HPDE6-E6E7 (cell line): ENCODE measurements at regions not wholly inside any gene's neighbourhood (a gene's known extent, or its start where the extent isn't known, plus 50 kb on each side); places are given as distances from the start of the nearest gene placed in this dataset.

Experiments used
- DNase-seq: peaks from one replicate; pipeline ENCODE4 v3.0.0; 2011; ENCODE audit warnings: missing footprints; ENCODE audit errors: extremely low spot score

- DNase-seq, result no peak
Measured at GRCh38 chr9:16197578-16198370, 644.9 kb downstream of the CCDC171 start.

GRCh38 chr9:16198996-16199395 is 646.2 kb downstream of the CCDC171 start:
- DNase-seq, result no peak

DNA sequence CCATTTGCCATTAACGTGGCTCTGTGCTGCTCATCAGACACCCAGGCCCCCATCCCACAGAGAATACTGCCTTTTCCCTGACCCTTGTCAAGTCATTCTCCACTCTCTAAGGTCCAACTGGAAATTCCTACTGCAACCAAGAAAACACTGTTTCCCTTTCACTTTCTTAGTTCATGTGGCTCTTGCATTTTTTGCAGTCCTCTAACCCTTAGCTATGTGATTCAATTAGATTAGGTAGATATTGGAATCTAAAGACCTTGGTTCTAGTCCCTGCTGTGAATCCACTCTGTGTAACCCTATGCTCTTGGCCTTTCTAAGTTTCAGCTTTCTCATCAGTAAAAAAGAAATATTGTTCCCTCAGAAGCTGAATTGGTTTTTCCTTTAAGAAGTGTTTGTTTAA is 649.4 kb downstream of the CCDC171 start:
- no peak for DNase-seq

DNA sequence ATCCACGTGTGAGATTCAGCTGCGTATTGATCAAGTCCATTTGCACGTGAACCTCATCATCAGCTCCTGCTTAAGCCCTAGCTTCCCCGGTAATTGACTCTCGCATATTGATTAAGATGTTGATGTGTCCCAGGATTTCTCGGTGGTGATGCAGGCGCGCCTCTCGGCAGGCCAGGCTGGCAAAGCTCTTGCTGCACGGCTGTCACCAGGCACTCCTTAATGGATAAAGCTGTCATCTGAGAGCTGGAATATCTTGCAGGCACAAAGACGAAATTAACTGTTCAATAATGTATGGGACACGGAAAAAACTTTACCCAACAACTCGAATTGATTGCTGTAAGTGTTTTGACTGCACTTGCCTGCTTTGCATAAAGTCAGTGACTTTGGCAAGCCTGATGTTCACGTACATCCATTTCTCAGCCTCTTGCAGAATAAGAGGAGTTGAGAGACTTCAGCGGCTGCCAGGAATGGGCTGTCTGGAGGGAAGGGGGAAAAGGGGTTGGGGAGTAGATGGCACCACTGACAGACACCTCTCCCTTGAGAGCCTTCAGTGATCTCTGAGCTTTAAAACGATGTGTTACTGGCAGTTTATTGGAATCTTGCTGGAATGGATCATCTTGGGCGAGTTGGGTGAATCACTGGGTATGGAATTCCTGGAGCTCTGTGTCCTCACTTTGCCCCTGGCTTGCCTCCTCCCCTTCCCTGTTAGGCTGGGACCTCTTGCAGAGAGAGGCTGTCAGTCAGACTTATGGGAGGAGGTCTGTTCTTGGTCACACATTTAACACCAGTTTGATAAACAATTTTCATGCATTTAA is 650.3 kb downstream of the CCDC171 start:
- DNase-seq, result peak; percentile 75

- no peak for DNase-seq
Measured at GRCh38 chr9:16203729-16204573, 651.1 kb downstream of the CCDC171 start.

GRCh38 chr9:16205455-16205854 is 652.6 kb downstream of the CCDC171 start:
- no peak for DNase-seq

DNA sequence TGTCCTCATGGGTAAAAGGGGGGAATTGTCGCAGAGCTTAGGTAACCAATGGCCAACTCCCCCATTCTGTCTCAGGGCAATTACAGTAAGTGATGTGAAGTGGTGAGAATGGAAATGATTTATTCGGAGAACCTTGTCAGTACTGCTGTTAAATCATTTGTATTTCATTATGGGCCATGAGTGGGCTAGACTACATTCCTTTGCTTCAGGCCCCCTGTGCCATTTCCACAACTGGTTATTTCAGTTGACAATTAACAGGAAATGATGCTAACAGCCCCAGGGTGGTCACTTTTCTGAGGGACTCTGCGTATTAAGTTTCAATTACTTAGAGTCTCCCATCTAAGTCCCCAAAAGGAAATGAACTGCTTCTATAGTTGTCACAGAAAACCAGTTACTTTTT is 653.7 kb downstream of the CCDC171 start:
- no peak for DNase-seq

- no peak for DNase-seq
Measured at GRCh38 chr9:16207161-16207560, 654.3 kb downstream of the CCDC171 start.

DNA sequence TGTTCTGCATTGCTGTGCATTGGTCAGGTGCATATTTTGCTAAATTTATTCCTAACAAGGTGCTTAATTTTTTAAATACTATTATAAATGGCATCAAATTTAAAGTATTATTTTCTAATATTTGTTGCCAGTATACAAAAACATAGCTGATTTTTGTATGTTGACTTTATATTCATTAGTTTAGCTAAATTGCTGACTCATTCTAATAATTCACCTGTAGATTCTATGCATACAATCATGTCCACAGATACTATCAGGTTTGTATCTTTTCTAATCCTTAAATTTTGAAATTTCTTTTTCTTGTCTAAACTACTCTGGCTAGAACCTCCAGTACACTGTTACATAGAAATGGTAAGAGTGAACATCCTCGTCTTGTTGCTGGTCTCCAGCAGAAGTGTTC is 657.6 kb downstream of the CCDC171 start:
- no peak for DNase-seq

- no peak for DNase-seq
Measured at GRCh38 chr9:16211946-16212345, 658.5 kb downstream of the BNC2 start.

- DNase-seq, result no peak
Measured at GRCh38 chr9:16213781-16214515, 656.5 kb downstream of the BNC2 start.

GRCh38 chr9:16214677-16215352 is 655.7 kb downstream of the BNC2 start:
- DNase-seq, result no peak

DNA sequence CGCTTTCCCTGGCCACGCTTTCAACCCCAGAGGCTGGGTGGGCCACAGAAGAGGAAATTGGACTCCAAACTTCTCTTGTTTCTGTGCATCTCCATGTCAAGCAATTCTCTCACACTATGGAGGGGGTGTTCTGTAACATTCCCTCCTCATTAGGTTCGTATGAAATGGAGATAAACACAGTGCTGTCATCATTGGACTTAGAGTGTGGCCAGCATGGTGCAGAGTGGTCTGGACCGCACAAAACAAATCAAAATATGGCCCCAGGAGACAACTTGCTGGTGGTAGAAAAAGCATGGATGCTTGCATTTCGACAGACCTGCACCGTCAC is 655.2 kb downstream of the BNC2 start:
- DNase-seq, result no peak

GRCh38 chr9:16217943-16218701 is 652.3 kb downstream of the BNC2 start:
- no peak for DNase-seq

DNA sequence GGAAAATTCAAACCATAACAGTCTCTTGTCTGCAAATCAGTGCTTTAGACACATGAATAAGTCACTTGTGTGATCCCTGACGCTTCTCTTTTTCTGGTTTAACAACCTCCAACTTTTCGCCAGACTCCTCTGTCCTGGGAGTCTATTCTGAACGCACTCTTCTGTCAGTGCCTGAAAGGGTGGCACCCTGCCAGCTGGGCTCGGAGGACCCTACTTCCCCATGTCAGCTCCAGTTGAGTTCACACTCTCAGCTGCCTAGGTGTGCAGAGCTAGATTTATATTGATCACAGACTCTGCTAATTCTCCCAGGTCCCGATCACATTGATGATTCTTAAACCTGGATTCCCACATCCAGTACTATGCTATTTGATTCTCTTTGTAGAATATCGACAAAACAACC is 649.1 kb downstream of the BNC2 start:
- no peak for DNase-seq

DNA sequence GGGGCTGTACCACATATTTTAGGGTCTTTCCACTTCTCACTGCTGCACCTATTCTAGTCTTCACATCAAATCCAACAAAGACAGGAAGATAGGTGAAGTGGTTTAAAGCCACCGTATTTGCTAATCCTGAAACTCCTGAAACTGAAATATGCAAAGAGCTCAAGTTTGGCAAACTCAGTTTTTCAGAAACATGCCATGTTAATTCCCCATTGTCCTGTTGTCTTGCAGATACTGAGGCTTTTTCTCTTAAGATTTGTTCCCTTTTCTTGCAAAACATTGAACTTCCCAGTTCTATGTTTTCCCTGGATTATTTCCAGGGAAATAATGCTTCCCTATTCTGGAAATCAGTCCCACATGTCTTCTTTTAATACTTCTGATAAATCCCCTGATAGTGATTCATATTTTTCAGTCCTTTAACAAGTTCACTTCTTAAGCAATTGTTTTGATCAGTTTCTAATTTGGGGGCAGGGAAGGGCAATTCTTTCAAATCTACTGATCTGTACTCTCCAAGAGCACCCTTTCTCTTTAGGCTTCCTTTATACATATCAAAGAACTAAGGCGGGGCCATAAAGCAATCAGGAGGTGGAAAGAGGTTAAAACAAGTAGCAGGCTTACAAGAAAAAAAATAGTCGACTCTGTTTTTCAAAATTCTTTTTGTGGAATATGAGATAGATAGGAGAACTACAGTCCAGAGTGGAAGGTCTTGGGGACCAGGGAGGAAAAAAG is 648.5 kb downstream of the BNC2 start:
- DNase-seq, result no peak

- no peak for DNase-seq
Measured at GRCh38 chr9:16223074-16223871, 647.2 kb downstream of the BNC2 start.

DNA sequence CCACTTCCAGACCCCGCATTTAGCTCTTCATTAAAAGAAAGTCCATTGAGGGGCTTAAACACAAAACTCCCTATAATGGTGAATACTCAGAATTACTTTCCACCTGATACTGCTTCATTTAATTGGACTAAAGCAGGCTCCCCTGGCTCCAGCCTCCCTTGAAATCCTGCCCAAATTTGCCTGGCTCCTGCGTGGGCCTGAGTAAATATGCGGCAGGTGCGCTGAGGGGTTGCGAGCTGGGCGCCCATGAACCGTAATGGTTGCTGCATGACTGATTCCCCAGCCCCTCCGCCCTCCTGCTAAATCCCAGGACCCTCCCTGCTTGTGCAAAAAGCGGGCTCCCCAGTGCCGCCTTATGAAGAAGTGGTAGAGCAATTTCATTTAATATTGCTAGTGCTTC is 639.7 kb downstream of the BNC2 start:
- no peak for DNase-seq

GRCh38 chr9:16236311-16236710 is 634.2 kb downstream of the BNC2 start:
- no peak for DNase-seq
